ENCODE measurements at regions not wholly inside any gene's neighbourhood (a gene's known extent, or its start where the extent isn't known, plus 50 kb on each side); places are given as distances from the start of the nearest gene placed in this dataset.

- no peak for TF ChIP-seq YY1 (IDR thresholded peaks at IDR 0.05; ENCODE audit: low read depth)
- no peak for TF ChIP-seq ELF1 (IDR thresholded peaks at IDR 0.05)
- TF ChIP-seq FOXJ3 (CRISPR knock-in tag; IDR thresholded peaks at IDR 0.05) = no peak
- no peak for TF ChIP-seq REST (IDR thresholded peaks at IDR 0.05; ENCODE audit: low read depth, low read length)
- no peak for TF ChIP-seq TAF1 (IDR thresholded peaks at IDR 0.05; ENCODE audit: borderline replicate concordance, low read depth, low read length)
- no peak for TF ChIP-seq CTCF (IDR thresholded peaks at IDR 0.05)
- TF ChIP-seq RAD21 (IDR thresholded peaks at IDR 0.05; ENCODE audit: low read length) = no peak; the same call in 1 of the 2 replicates
These were observed 194.6 kb downstream of the FAM43A start for GRCh38 chr3:194879991-194880939.
